Ishikawa (cell line): ENCODE measurements at regions not wholly inside any gene's neighbourhood (a gene's known extent, or its start where the extent isn't known, plus 50 kb on each side); places are given as distances from the start of the nearest gene placed in this dataset.

Experiments used
- CEBPB ChIP-seq: IDR thresholded peaks from 2 replicates; pipeline ENCODE4 v1.6.1; 2012
- CREB1 ChIP-seq: IDR thresholded peaks from 2 replicates; pipeline ENCODE4 v1.6.1; 2012; ENCODE audit warnings: low read depth
- EGR1 ChIP-seq: IDR thresholded peaks from 2 replicates; pipeline ENCODE4 v1.6.1; 2012
- EP300 ChIP-seq: IDR thresholded peaks from 2 replicates; pipeline ENCODE4 v1.6.1; 2012; ENCODE audit warnings: borderline replicate concordance
- FOXM1 ChIP-seq: IDR thresholded peaks from 2 replicates; pipeline ENCODE4 v1.6.1; 2012; ENCODE audit warnings: low read depth, borderline replicate concordance
- NFIC ChIP-seq: IDR thresholded peaks from 2 replicates; pipeline ENCODE4 v1.6.1; 2012
- RAD21 ChIP-seq: IDR thresholded peaks from 2 replicates; pipeline ENCODE4 v1.6.1; 2012; ENCODE audit warnings: low read depth
- TAF1 ChIP-seq: IDR thresholded peaks from 2 replicates; pipeline ENCODE4 v1.6.1; 2012; ENCODE audit warnings: low read depth, mild to moderate bottlenecking
- TCF12 ChIP-seq: IDR thresholded peaks from 2 replicates; pipeline ENCODE4 v1.6.1; 2012; ENCODE audit warnings: low read depth
- TEAD4 ChIP-seq: IDR thresholded peaks from 2 replicates; pipeline ENCODE4 v1.6.1; 2012
- YY1 ChIP-seq: IDR thresholded peaks from 2 replicates; pipeline ENCODE4 v1.6.1; 2012; ENCODE audit warnings: low read depth
- ZBTB7A ChIP-seq: IDR thresholded peaks from 2 replicates; pipeline ENCODE4 v1.6.1; 2012; ENCODE audit warnings: low read depth
- TF ChIP-seq, protein P1 (sequence below): IDR thresholded peaks from 2 replicates; pipeline ENCODE4 v1.6.1; 2012
- TF ChIP-seq, protein P2 (sequence below): IDR thresholded peaks from 2 replicates; pipeline ENCODE4 v1.6.1; 2012; ENCODE audit warnings: low read depth, mild to moderate bottlenecking
- TF ChIP-seq, protein P3 (sequence below): IDR thresholded peaks from 2 replicates; pipeline ENCODE4 v1.6.1; 2012

DNA sequence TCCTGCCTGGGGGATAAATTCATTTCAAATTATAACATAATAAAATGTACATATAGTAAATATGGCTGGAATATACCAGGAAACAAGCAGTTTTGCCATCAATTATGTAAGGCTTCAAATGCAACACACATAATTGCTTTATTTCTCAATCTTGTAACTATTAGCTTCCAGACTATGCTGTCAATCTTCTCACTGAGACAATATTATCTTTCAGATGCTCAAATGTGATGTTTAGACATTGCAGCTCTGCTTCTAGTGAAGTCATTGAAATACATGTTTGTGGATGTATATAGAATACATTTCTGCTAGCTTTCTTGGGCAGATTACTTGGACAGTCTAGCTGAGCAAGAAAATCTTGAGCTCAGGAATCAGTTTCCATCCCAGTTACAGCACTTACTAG is 454.4 kb downstream of the TDRD3 start:
- TF ChIP-seq, protein P1, sequence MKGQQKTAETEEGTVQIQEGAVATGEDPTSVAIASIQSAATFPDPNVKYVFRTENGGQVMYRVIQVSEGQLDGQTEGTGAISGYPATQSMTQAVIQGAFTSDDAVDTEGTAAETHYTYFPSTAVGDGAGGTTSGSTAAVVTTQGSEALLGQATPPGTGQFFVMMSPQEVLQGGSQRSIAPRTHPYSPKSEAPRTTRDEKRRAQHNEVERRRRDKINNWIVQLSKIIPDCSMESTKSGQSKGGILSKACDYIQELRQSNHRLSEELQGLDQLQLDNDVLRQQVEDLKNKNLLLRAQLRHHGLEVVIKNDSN = no peak
- TF ChIP-seq TAF1 (no peak), NFIC (no peak), RAD21 (no peak), EGR1 (no peak), CREB1 (no peak), FOXM1 (no peak), TCF12 (no peak)
- TF ChIP-seq, protein P2, sequence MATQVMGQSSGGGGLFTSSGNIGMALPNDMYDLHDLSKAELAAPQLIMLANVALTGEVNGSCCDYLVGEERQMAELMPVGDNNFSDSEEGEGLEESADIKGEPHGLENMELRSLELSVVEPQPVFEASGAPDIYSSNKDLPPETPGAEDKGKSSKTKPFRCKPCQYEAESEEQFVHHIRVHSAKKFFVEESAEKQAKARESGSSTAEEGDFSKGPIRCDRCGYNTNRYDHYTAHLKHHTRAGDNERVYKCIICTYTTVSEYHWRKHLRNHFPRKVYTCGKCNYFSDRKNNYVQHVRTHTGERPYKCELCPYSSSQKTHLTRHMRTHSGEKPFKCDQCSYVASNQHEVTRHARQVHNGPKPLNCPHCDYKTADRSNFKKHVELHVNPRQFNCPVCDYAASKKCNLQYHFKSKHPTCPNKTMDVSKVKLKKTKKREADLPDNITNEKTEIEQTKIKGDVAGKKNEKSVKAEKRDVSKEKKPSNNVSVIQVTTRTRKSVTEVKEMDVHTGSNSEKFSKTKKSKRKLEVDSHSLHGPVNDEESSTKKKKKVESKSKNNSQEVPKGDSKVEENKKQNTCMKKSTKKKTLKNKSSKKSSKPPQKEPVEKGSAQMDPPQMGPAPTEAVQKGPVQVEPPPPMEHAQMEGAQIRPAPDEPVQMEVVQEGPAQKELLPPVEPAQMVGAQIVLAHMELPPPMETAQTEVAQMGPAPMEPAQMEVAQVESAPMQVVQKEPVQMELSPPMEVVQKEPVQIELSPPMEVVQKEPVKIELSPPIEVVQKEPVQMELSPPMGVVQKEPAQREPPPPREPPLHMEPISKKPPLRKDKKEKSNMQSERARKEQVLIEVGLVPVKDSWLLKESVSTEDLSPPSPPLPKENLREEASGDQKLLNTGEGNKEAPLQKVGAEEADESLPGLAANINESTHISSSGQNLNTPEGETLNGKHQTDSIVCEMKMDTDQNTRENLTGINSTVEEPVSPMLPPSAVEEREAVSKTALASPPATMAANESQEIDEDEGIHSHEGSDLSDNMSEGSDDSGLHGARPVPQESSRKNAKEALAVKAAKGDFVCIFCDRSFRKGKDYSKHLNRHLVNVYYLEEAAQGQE = no peak

DNA sequence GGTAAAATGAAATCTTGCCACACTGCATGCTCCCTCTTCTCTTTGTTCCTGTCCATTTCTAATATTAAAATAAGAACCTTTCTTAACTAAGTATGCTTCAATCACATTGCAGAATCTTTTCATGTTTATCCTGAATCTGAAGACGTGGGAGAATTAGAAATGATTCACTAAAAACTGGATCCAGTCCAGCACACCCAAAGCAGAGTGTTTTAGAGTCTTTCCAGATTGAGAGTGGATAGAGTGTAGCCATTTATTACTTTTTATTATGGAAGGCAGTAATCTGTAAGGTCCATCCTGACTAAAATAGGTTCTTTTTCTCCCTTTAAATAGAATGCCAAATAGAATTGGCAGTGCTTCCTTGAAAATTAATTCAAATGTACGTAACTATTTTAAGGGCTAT is 453.5 kb downstream of the TDRD3 start:
- TF ChIP-seq ZBTB7A (no peak), EGR1 (no peak), TEAD4 (no peak)
- TF ChIP-seq, protein P2 = no peak
- TF ChIP-seq, protein P1 = no peak

DNA sequence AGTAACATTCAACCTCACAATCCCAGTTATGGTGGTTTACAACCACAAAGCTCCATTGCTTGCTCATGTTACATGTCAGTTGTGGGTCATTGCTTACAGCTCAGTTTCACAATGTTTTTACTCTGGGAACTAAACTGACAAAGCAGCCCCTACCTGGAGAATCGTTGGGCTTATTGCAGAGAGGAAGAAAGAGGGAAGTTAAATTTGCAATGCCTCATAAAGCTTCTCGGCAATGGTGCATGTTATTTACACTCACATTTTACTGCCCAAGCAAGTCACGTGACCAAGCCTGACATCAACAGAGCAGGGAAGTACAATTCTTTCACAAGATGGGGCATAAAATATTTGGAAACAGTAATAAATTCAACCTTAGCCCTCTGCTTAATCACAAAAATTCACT is 441.6 kb downstream of the TDRD3 start:
- TF ChIP-seq FOXM1 (no peak), NFIC (no peak), CREB1 (no peak), EP300 (no peak), TEAD4 (no peak), ZBTB7A (no peak)
- TF ChIP-seq, protein P1 = peak; percentile 25; the same call in 1 of the 2 replicates
- TF ChIP-seq, protein P3, sequence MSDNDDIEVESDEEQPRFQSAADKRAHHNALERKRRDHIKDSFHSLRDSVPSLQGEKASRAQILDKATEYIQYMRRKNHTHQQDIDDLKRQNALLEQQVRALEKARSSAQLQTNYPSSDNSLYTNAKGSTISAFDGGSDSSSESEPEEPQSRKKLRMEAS = no peak

DNA sequence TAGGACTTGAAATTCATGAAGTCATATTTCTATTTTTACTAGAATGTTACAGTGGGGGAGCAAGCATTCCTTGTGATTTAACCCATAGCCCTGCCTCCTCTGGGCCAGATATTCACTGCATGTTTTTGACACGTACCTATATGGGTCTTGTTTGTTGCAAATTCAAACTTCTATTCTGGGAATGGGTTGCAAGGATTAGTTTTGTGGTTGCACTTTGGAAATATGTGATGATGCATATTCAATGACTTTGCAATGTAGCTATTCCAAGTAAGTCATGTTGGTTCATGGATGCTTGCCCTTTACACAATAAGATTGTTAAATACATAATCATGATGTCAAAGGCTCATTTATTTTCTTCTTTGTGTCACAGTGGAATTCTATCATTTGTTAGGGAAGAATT is 440.8 kb downstream of the TDRD3 start:
- TF ChIP-seq FOXM1 (no peak), EP300 (no peak), CEBPB (no peak)
- TF ChIP-seq, protein P1 = no peak

DNA sequence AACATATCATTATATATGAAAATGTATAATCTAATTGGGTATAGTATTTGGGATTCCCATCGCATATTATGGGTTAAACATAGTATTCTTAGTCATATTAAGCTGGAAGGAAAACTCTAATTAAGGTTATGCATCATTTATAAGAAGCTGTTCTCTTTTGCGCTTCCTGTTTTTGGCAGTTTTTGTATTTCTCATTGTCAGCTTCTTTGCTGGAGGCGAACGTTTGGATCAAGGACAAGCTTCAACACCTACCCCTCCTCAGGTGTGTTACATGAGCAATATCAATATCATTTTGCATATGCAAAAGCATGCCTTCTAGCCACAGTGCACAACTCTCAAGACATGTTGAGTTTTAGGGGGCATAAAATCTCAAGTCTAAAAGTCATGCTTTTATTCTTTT is 439.8 kb downstream of the TDRD3 start:
- TF ChIP-seq EGR1 (no peak), YY1 (no peak)

DNA sequence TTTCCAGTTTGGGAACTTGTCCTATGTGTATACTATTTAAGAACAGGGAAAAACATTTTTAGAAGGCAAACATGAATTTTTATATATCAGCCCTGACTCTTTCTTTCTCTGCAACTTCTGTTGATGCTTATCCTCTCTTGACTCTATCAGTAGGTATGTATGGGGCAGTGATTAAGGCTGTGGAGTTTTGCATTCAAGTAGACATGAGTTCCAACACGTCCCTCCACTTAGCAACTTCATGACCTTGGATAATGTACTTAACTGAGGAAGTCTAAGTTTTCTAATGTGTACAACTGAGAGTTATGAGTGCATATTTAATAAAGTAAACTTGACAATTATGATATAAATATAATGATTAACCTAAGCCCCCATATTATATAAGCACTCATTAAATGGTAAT is 414.6 kb downstream of the TDRD3 start:
- TF ChIP-seq FOXM1 = no peak
- no peak for TF ChIP-seq CREB1
- TF ChIP-seq CEBPB = no peak
- no peak for TF ChIP-seq NFIC
- no peak for TF ChIP-seq TCF12
- no peak for TF ChIP-seq TEAD4
- TF ChIP-seq ZBTB7A = no peak
- no peak for TF ChIP-seq YY1
- TF ChIP-seq EGR1 = no peak
- TF ChIP-seq, protein P3 = no peak
- no peak for TF ChIP-seq RAD21
- TF ChIP-seq, protein P2 = no peak
- no peak for TF ChIP-seq TAF1
- TF ChIP-seq EP300 = no peak
- TF ChIP-seq, protein P1 = no peak
